ENCODE measurements at regions not wholly inside any gene's neighbourhood (a gene's known extent, or its start where the extent isn't known, plus 50 kb on each side); places are given as distances from the start of the nearest gene placed in this dataset.

GRCh38 chr10:94052866-94053791 is 59.4 kb downstream of the PLCE1 start:
- Mint-ChIP-seq H3K27ac (ENCODE audit: unreplicated experiment) (no peak overlapping the region), H3K27me3 (ENCODE audit: unreplicated experiment) (no peaks in the 10 kb centered on the region), H3K9me3 (ENCODE audit: unreplicated experiment) (no peaks in the 10 kb centered on the region)

GRCh38 chr10:94059178-94059883 is 65.6 kb downstream of the PLCE1 start:
- no peak for TF ChIP-seq CTCF (IDR thresholded peaks at IDR 0.05; ENCODE audit: partially characterized antibody, unreplicated experiment)
- Mint-ChIP-seq H3K9me3 (ENCODE audit: unreplicated experiment) (no peaks in the 10 kb centered on the region), H3K4me3 (ENCODE audit: unreplicated experiment) (no peak overlapping the region), H3K27ac (ENCODE audit: unreplicated experiment) (no peak overlapping the region), H3K36me3 (ENCODE audit: unreplicated experiment) (no peaks in the 10 kb centered on the region), H3K4me1 (ENCODE audit: low read depth, unreplicated experiment) (no peaks in the 10 kb centered on the region), H3K27me3 (ENCODE audit: unreplicated experiment) (no peaks in the 10 kb centered on the region)
- DNase-seq, result no peak

More at GRCh38 chr10:94052866-94053791, 59.4 kb downstream of the PLCE1 start:
- no peak for TF ChIP-seq CTCF (IDR thresholded peaks at IDR 0.05; ENCODE audit: partially characterized antibody, unreplicated experiment)
- Mint-ChIP-seq H3K4me3 (ENCODE audit: unreplicated experiment) (no peak overlapping the region), H3K36me3 (ENCODE audit: unreplicated experiment) (no peaks in the 10 kb centered on the region), H3K4me1 (ENCODE audit: low read depth, unreplicated experiment) (no peaks in the 10 kb centered on the region)
- DNase-seq, result no peak

DNA sequence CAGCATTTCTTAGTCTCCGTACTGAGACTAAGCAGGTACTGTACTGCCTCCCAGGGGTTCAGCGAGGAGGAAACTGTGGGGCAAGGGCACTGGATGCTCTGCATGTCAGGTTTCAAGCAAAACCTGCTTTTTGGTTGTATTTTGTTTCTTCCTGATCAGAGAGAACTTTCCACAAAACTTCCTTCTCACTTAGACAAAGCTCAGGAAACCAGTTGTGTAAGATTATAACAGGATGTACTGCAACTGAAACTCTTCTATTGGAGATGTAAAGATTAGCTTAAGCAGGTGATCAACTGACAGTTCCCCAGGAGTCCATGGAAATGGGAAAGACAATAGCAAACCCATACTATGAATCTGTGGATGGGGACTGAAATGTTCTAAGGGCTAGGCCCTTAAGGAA is 67.3 kb downstream of the PLCE1 start:
- no peak overlapping the region for H3K27ac Mint-ChIP-seq (ENCODE audit: unreplicated experiment)
- no peaks in the 10 kb centered on the region for H3K27me3 Mint-ChIP-seq (ENCODE audit: unreplicated experiment)
- DNase-seq, result no peak
- H3K9me3 Mint-ChIP-seq (ENCODE audit: unreplicated experiment), result no peaks in the 10 kb centered on the region
- H3K4me3 Mint-ChIP-seq (ENCODE audit: unreplicated experiment), result no peak overlapping the region
- H3K36me3 Mint-ChIP-seq (ENCODE audit: unreplicated experiment), result no peaks in the 10 kb centered on the region
- no peaks in the 10 kb centered on the region for H3K4me1 Mint-ChIP-seq (ENCODE audit: low read depth, unreplicated experiment)
- no peak for TF ChIP-seq CTCF (IDR thresholded peaks at IDR 0.05; ENCODE audit: partially characterized antibody, unreplicated experiment)

DNA sequence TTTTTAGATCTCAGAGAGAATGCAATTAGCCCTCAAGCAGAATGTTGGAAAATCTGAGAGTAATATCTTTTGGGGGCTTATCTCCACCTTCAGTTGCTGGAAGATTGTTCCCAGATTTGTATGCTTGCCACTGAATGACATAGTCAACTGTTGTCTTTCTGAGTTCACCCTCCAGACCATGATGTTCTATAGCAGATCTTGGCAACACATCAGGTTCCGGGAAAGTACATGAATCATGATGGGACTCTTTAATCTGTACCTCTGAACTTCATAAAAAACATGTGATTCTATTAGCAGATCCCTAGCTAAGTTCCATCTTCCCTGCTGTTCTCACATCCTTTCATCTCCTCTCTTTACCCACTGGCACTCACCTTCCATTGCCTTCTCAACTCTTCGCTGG is 68.9 kb downstream of the PLCE1 start:
- H3K27me3 Mint-ChIP-seq (ENCODE audit: unreplicated experiment), result no peaks in the 10 kb centered on the region
- H3K36me3 Mint-ChIP-seq (ENCODE audit: unreplicated experiment), result no peaks in the 10 kb centered on the region
- DNase-seq, result no peak
- no peaks in the 10 kb centered on the region for H3K9me3 Mint-ChIP-seq (ENCODE audit: unreplicated experiment)
- no peaks in the 10 kb centered on the region for H3K4me1 Mint-ChIP-seq (ENCODE audit: low read depth, unreplicated experiment)
- H3K27ac Mint-ChIP-seq (ENCODE audit: unreplicated experiment), result no peak overlapping the region
- H3K4me3 Mint-ChIP-seq (ENCODE audit: unreplicated experiment), result no peak overlapping the region
- TF ChIP-seq CTCF (IDR thresholded peaks at IDR 0.05; ENCODE audit: partially characterized antibody, unreplicated experiment), result no peak

DNA sequence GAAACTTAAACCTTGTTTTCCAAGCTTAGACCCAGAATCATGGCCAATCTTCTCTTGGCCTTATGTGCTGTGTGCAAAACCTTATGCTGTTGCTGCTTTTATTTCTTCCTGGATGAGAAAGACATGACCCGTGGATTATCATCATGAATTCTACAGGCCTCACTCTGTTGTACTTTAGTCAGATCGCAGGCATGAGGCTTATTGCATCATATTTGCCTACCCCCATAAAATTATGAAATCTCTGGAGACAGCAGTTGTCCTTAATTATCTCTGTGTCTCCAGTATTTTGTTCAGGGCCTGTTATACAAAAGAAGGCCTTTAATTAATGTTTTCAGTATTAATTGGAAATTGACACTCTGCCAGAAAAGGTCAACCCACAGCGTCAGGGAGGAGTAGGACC is 71.6 kb downstream of the PLCE1 start:
- Mint-ChIP-seq H3K4me1 (ENCODE audit: low read depth, unreplicated experiment) (no peaks in the 10 kb centered on the region), H3K27me3 (ENCODE audit: unreplicated experiment) (no peaks in the 10 kb centered on the region), H3K27ac (ENCODE audit: unreplicated experiment) (no peak overlapping the region), H3K36me3 (ENCODE audit: unreplicated experiment) (no peaks in the 10 kb centered on the region), H3K9me3 (ENCODE audit: unreplicated experiment) (no peaks in the 10 kb centered on the region), H3K4me3 (ENCODE audit: unreplicated experiment) (no peak overlapping the region)
- no peak for DNase-seq
- TF ChIP-seq CTCF (IDR thresholded peaks at IDR 0.05; ENCODE audit: partially characterized antibody, unreplicated experiment), result no peak

All from glutamatergic neuron (in vitro differentiated cells).